ENCODE measurements at regions not wholly inside any gene's neighbourhood (a gene's known extent, or its start where the extent isn't known, plus 50 kb on each side); places are given as distances from the start of the nearest gene placed in this dataset.

DNA sequence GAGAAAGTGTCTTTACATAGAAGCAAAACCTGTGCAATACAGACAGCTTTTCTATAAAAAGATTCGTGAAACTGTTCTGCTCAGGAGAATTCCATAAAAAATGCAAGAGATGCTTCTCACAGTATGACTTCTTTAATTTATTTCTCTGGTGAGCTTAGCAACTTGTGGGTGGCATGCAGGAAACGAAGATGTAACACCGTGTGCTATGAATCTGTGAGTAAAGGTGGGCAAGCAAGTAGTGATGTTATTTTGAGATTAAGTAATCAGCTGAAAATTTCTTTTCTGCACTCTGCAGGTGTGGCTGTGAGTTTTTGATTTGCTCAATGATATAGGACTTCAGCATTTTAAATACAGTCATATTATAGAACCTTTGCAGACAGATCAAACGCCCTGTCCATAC, 656.8 kb upstream of the NCAM2 start:
- TF ChIP-seq, protein P1, sequence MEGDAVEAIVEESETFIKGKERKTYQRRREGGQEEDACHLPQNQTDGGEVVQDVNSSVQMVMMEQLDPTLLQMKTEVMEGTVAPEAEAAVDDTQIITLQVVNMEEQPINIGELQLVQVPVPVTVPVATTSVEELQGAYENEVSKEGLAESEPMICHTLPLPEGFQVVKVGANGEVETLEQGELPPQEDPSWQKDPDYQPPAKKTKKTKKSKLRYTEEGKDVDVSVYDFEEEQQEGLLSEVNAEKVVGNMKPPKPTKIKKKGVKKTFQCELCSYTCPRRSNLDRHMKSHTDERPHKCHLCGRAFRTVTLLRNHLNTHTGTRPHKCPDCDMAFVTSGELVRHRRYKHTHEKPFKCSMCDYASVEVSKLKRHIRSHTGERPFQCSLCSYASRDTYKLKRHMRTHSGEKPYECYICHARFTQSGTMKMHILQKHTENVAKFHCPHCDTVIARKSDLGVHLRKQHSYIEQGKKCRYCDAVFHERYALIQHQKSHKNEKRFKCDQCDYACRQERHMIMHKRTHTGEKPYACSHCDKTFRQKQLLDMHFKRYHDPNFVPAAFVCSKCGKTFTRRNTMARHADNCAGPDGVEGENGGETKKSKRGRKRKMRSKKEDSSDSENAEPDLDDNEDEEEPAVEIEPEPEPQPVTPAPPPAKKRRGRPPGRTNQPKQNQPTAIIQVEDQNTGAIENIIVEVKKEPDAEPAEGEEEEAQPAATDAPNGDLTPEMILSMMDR (IDR thresholded peaks at IDR 0.05; ENCODE audit: borderline replicate concordance, extremely low read depth, low read length, poor library complexity, severe bottlenecking), result no peak
- TF ChIP-seq EZH2 (IDR thresholded peaks at IDR 0.05; ENCODE audit: borderline replicate concordance, low read depth, low read length, severe bottlenecking), result no peak

All from DND-41 (cell line).